22Rv1 (cell line): ENCODE measurements at regions not wholly inside any gene's neighbourhood (a gene's known extent, or its start where the extent isn't known, plus 50 kb on each side); places are given as distances from the start of the nearest gene placed in this dataset.

ENCODE experiments used
- CTCF ChIP-seq: fragments of 450-650 bp; IDR thresholded peaks from 2 replicates; pipeline ENCODE4 v1.5.1; 2017; ENCODE audit warnings: mild to moderate bottlenecking
- ZFX ChIP-seq: fragments of 450-650 bp; IDR thresholded peaks from 2 replicates; pipeline ENCODE4 v1.6.1; 2017; ENCODE audit warnings: antibody characterized with exemption, borderline replicate concordance

DNA sequence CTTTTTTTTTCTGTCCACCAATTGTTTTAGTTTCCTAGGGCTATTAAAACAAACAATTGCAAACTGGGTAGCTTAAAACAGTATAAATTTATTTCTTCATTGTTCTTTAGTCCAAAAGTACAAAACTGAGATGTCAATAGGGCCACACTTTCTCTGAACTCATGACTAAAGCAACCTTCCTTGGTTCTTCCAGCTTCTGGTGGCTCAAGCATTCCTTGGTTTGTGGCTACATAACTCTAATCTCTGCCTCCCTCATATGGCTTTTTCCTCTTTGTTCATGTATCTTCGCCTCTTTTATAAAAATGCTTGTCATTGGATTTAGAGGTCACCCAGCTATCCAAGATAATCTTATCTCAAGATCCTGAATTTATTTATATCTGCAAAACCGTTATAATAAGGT is 914.5 kb upstream of the EPHA6 start:
- TF ChIP-seq CTCF (no peak), ZFX (no peak)
